AG04450 (cell line): ENCODE measurements at regions not wholly inside any gene's neighbourhood (a gene's known extent, or its start where the extent isn't known, plus 50 kb on each side); places are given as distances from the start of the nearest gene placed in this dataset.

Experiments
- CTCF ChIA-PET: fragments of 300-600, 350-600 bp; formaldehyde crosslinking; extraction: SDS; loops from one replicate; lab custom pipeline; 2022; ENCODE audit warnings: antibody characterized with exemption, inconsistent platforms; lab: Charles Lee
- POLR2A ChIA-PET: fragments of 350-600 bp; formaldehyde crosslinking; extraction: SDS; loops from one replicate; lab custom pipeline; 2021; ENCODE audit warnings: antibody characterized with exemption, inconsistent platforms; lab: Yijun Ruan, JAX
- DNase-seq: peaks from one replicate; pipeline ENCODE4 v3.0.0-alpha.2; 2011; ENCODE audit warnings: low read depth, low spot score
- H3K27ac ChIP-seq: one replicate; pipeline ENCODE4 v1.5.1; 2012; ENCODE audit warnings: low read depth, low read length, control low read depth
- H3K27me3 ChIP-seq: one replicate; pipeline ENCODE4 v1.6.0; 2012; ENCODE audit warnings: low read length; ENCODE audit not compliant: control insufficient read depth, insufficient read depth
- H3K4me3 ChIP-seq: 2 replicates; pipeline ENCODE4 v1.5.1; 2011; ENCODE audit warnings: mild to moderate bottlenecking, low read depth, low read length, control low read depth
- H3K9me3 ChIP-seq: 2 replicates; pipeline ENCODE4 v1.5.1; 2012; ENCODE audit warnings: low read length; ENCODE audit not compliant: control insufficient read depth, insufficient read depth
- TF ChIP-seq, protein P1 (sequence below): IDR thresholded peaks from 2 replicates; pipeline ENCODE4 v1.5.1; 2011; ENCODE audit warnings: low read depth, low read length, control low read depth, inconsistent platforms

DNA sequence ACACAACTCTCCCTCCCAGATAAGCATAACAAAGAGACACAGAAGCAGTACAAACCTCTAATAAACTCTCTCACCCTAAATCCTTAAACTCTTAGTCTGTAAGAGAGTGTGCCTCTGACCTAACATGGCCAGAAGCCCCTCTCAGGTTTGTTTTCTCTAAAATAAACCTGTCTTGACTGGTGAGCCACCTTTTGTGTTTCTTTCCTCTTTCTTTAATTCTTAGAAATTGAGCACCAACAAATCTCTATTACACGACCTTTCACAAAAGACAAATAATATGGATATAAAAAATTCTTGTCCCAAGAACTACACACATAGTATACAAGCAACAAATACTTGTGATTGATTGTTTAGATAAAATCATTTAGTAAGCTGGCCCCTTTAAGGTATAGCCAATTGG is 573.7 kb downstream of the EPHA5 start:
- Histone ChIP-seq H3K9me3 (peaks cover 3% of the 10 kb centered on the region; the same call in 1 of the 2 replicates), H3K4me3 (no peak overlapping the region), H3K27me3 (no peaks in the 10 kb centered on the region), H3K27ac (no peak overlapping the region)
- ChIA-PET POLR2A (no interaction called here), CTCF (no interaction called here)
- no peak for DNase-seq
- TF ChIP-seq, protein P1, sequence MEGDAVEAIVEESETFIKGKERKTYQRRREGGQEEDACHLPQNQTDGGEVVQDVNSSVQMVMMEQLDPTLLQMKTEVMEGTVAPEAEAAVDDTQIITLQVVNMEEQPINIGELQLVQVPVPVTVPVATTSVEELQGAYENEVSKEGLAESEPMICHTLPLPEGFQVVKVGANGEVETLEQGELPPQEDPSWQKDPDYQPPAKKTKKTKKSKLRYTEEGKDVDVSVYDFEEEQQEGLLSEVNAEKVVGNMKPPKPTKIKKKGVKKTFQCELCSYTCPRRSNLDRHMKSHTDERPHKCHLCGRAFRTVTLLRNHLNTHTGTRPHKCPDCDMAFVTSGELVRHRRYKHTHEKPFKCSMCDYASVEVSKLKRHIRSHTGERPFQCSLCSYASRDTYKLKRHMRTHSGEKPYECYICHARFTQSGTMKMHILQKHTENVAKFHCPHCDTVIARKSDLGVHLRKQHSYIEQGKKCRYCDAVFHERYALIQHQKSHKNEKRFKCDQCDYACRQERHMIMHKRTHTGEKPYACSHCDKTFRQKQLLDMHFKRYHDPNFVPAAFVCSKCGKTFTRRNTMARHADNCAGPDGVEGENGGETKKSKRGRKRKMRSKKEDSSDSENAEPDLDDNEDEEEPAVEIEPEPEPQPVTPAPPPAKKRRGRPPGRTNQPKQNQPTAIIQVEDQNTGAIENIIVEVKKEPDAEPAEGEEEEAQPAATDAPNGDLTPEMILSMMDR: no peak

DNA sequence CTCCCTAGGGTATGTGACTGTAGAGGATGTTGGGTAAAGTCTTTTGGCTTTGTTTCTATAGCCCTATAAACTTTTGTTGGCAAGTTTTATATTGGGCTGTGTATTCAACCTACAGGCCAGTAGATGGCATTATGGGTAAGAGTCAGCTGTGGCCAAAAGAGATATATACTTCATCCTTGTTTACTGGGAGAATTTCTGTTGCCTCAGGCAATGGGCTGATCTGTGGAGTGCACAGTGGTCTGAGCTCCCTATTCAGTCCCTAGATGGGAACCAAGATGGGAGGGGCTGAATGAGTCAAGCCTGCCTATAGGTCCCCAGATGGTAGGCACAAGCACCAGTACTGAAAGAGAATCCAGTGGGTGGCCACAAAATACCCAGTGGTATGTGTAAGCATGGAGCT is 580.6 kb downstream of the EPHA5 start:
- DNase-seq: no peak
- ChIA-PET CTCF (no interaction called here), POLR2A (no interaction called here)

DNA sequence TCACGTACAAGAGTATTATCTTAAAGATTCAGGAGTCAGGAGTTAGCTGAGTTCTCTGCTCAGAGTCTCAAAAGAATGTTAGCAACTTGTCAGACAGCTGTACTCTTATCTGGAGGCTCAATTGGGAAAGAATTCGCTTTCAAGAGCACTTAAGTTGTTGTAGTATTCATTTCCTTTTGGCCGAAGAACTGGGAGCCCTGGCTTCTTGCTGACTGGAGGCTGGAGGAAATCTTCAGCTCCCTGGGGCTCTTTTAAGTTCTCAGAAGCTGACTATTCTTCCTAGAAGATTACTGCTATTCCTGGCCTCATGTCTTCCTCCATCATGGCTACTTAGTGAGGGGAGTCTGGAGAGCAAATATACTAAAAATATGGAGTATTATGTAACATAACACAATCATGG is 587.2 kb downstream of the EPHA5 start:
- TF ChIP-seq, protein P1: no peak
- ChIA-PET POLR2A (no interaction called here), CTCF (no interaction called here)
- Histone ChIP-seq H3K27me3 (no peaks in the 10 kb centered on the region), H3K27ac (no peak overlapping the region), H3K9me3 (peaks cover 11% of the 10 kb centered on the region), H3K4me3 (no peak overlapping the region)
- no peak for DNase-seq

More for the DNA sequence above, 580.6 kb downstream of the EPHA5 start:
- Histone ChIP-seq H3K4me3 (no peak overlapping the region), H3K27me3 (no peaks in the 10 kb centered on the region), H3K27ac (no peak overlapping the region), H3K9me3 (peaks cover 9% of the 10 kb centered on the region; the same call in 1 of the 2 replicates)
- TF ChIP-seq, protein P1: no peak

GRCh38 chr4:65071564-65071963 is 598.7 kb downstream of the EPHA5 start:
- H3K4me3 ChIP-seq: no peak overlapping the region
- POLR2A ChIA-PET: no interaction called here

GRCh38 chr4:65069177-65069576 is 601.1 kb downstream of the EPHA5 start:
- POLR2A ChIA-PET: no interaction called here
- CTCF ChIA-PET: no interaction called here
- Histone ChIP-seq H3K27me3 (no peaks in the 10 kb centered on the region), H3K27ac (no peak overlapping the region), H3K4me3 (no peak overlapping the region), H3K9me3 (peaks cover 10% of the 10 kb centered on the region)
- TF ChIP-seq, protein P1: no peak
- no peak for DNase-seq

More at GRCh38 chr4:65071564-65071963, 598.7 kb downstream of the EPHA5 start:
- DNase-seq: no peak
- CTCF ChIA-PET: no interaction called here
- Histone ChIP-seq H3K9me3 (peaks cover 17% of the 10 kb centered on the region), H3K27ac (no peak overlapping the region), H3K27me3 (no peaks in the 10 kb centered on the region)
- TF ChIP-seq, protein P1: no peak
